ENCODE measurements at regions not wholly inside any gene's neighbourhood (a gene's known extent, or its start where the extent isn't known, plus 50 kb on each side); places are given as distances from the start of the nearest gene placed in this dataset.

DNA sequence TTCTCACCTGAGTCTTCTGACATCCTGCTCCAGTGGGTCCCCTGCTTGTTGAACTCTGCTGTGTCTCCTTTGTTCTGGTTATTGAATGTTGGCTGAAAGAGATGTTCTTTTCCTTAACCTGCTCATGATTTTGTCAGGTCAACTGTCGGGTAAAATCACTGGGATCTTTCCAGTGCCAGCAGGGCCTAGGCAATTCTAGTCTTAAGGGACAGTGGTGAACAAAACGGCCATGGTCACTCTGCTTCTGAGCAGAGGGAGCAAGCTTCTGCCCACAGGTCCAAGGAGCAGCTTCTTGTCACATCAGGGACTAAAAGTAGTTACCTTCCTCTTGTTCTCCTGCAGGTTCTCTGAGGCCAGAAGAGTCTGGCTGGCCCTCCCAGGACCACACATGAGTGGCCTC is 65.6 kb downstream of the SEC61B start:
- Histone ChIP-seq H3K79me2 (ENCODE audit: insufficient read depth, low read length) (no peaks in the 10 kb centered on the region), H2AFZ (ENCODE audit: low read length) (no peak overlapping the region), H3K27me3 (ENCODE audit: insufficient read depth, low read length, poor library complexity, severe bottlenecking) (no peaks in the 10 kb centered on the region), H3K9ac (ENCODE audit: low read depth, low read length, poor library complexity, severe bottlenecking) (no peak overlapping the region), H3K36me3 (ENCODE audit: insufficient read depth, low read length) (no peaks in the 10 kb centered on the region), H3K4me2 (ENCODE audit: low read depth, low read length, poor library complexity, severe bottlenecking) (no peak overlapping the region), H3K9me3 (ENCODE audit: insufficient read depth, low read depth, low read length) (no peaks in the 10 kb centered on the region), H3F3A (ENCODE audit: low read depth) (no peaks in the 10 kb centered on the region), H3K4me3 (ENCODE audit: low read length, poor library complexity, severe bottlenecking) (no peak overlapping the region), H3K4me1 (ENCODE audit: insufficient read depth, low read length, poor library complexity, severe bottlenecking) (no peaks in the 10 kb centered on the region), H3K9me2 (replicated peaks; ENCODE audit: low read depth, low read length) (no peaks in the 10 kb centered on the region), H4K20me1 (ENCODE audit: insufficient read depth, low read length, poor library complexity, severe bottlenecking) (no peaks in the 10 kb centered on the region)
- TF ChIP-seq, protein P1, sequence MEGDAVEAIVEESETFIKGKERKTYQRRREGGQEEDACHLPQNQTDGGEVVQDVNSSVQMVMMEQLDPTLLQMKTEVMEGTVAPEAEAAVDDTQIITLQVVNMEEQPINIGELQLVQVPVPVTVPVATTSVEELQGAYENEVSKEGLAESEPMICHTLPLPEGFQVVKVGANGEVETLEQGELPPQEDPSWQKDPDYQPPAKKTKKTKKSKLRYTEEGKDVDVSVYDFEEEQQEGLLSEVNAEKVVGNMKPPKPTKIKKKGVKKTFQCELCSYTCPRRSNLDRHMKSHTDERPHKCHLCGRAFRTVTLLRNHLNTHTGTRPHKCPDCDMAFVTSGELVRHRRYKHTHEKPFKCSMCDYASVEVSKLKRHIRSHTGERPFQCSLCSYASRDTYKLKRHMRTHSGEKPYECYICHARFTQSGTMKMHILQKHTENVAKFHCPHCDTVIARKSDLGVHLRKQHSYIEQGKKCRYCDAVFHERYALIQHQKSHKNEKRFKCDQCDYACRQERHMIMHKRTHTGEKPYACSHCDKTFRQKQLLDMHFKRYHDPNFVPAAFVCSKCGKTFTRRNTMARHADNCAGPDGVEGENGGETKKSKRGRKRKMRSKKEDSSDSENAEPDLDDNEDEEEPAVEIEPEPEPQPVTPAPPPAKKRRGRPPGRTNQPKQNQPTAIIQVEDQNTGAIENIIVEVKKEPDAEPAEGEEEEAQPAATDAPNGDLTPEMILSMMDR (conservative IDR thresholded peaks at IDR 0.05; ENCODE audit: low read length) = no peak
- TF ChIP-seq EZH2phosphoT487 (IDR thresholded peaks at IDR 0.05; ENCODE audit: borderline replicate concordance) = no peak

DNA sequence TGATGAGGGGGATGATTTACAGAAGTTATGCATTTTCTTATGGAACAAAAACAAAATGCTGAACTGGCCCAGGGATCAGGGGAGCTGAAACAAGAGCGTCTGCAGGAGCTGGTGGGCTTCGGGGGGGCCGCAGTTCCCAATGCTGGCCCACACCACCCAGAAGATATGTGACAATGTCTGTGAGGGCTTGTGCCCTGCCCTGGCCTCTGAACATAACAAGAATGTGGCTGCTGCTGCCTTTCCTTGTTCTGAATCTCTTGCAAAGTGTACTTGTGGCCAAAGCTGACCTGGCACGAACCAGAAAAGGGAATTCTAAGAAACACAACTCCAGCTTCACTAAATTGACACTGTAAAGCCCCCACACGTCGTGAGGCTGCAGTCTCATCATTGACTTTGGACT is 66.7 kb downstream of the SEC61B start:
- Histone ChIP-seq H3K27me3 (ENCODE audit: insufficient read depth, low read length, poor library complexity, severe bottlenecking) (no peaks in the 10 kb centered on the region), H3K9ac (ENCODE audit: low read depth, low read length, poor library complexity, severe bottlenecking) (no peak overlapping the region), H3K9me2 (replicated peaks; ENCODE audit: low read depth, low read length) (no peaks in the 10 kb centered on the region), H3K36me3 (ENCODE audit: insufficient read depth, low read length) (no peaks in the 10 kb centered on the region), H3K4me3 (ENCODE audit: low read length, poor library complexity, severe bottlenecking) (no peak overlapping the region), H4K20me1 (ENCODE audit: insufficient read depth, low read length, poor library complexity, severe bottlenecking) (no peaks in the 10 kb centered on the region), H3F3A (ENCODE audit: low read depth) (no peaks in the 10 kb centered on the region), H2AFZ (ENCODE audit: low read length) (no peak overlapping the region), H3K9me3 (ENCODE audit: insufficient read depth, low read depth, low read length) (no peaks in the 10 kb centered on the region), H3K79me2 (ENCODE audit: insufficient read depth, low read length) (no peaks in the 10 kb centered on the region), H3K4me1 (ENCODE audit: insufficient read depth, low read length, poor library complexity, severe bottlenecking) (no peaks in the 10 kb centered on the region), H3K4me2 (ENCODE audit: low read depth, low read length, poor library complexity, severe bottlenecking) (no peak overlapping the region)
- no peak for TF ChIP-seq EZH2phosphoT487 (IDR thresholded peaks at IDR 0.05; ENCODE audit: borderline replicate concordance)
- TF ChIP-seq, protein P1 (conservative IDR thresholded peaks at IDR 0.05; ENCODE audit: low read length) = no peak

DNA sequence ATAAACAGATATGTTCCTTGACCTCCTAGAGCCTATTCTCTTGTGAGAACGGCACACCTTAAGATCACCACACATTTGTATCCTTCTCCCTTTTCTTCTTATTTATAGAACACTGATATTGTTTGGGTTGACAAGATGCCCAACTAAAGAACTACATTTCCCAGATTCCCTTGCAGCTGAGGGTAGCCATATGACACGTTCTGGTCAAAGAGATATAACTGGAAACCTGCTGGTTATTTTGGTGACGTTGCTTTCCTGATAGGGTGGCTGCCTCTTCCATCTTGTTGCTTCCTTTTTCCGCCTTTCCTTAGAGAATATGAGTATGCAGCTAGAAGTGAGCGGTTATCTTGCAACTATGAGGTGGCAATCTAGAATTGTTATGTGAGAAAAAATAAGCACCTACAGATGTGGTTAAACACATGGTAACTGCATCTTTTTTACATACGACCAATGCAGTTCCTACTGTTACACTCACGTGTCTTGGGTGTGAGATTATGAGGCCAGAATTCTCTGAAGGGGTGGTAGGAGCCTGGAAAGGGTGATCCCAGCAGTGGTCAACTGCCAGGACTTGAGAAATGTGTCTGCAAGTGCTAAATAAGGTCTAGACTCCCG is 72.9 kb downstream of the SEC61B start:
- no peaks in the 10 kb centered on the region for H3K9me2 ChIP-seq (replicated peaks; ENCODE audit: low read depth, low read length)
- no peaks in the 10 kb centered on the region for H3F3A ChIP-seq (ENCODE audit: low read depth)
- no peaks in the 10 kb centered on the region for H3K79me2 ChIP-seq (ENCODE audit: insufficient read depth, low read length)
- no peak overlapping the region for H2AFZ ChIP-seq (ENCODE audit: low read length)
- H3K36me3 ChIP-seq (ENCODE audit: insufficient read depth, low read length) = no peaks in the 10 kb centered on the region
- H3K4me1 ChIP-seq (ENCODE audit: insufficient read depth, low read length, poor library complexity, severe bottlenecking) = no peaks in the 10 kb centered on the region
- no peak overlapping the region for H3K4me3 ChIP-seq (ENCODE audit: low read length, poor library complexity, severe bottlenecking)
- H3K27me3 ChIP-seq (ENCODE audit: insufficient read depth, low read length, poor library complexity, severe bottlenecking) = no peaks in the 10 kb centered on the region
- TF ChIP-seq, protein P1 (conservative IDR thresholded peaks at IDR 0.05; ENCODE audit: low read length) = no peak
- no peak for TF ChIP-seq EZH2phosphoT487 (IDR thresholded peaks at IDR 0.05; ENCODE audit: borderline replicate concordance)
- H3K4me2 ChIP-seq (ENCODE audit: low read depth, low read length, poor library complexity, severe bottlenecking) = no peak overlapping the region
- no peaks in the 10 kb centered on the region for H3K9me3 ChIP-seq (ENCODE audit: insufficient read depth, low read depth, low read length)
- H4K20me1 ChIP-seq (ENCODE audit: insufficient read depth, low read length, poor library complexity, severe bottlenecking) = no peaks in the 10 kb centered on the region
- no peak overlapping the region for H3K9ac ChIP-seq (ENCODE audit: low read depth, low read length, poor library complexity, severe bottlenecking)
